Activated CD4-positive, alpha-beta T cell treated with anti-CD3 and anti-CD28 coated beads, Interleukin-2, amount 50 U/mL, for 16 hours (primary cell): ENCODE measurements at regions not wholly inside any gene's neighbourhood (a gene's known extent, or its start where the extent isn't known, plus 50 kb on each side); places are given as distances from the start of the nearest gene placed in this dataset.
"Not testable (repeated sequence)": the region's sequence is repeated elsewhere in the genome, so short reads cannot be mapped to it uniquely, and the experiment has no call there.

ENCODE experiments used
- DNase-seq: peaks from one replicate; pipeline ENCODE4 v3.0.0-alpha.2; 2020

DNA sequence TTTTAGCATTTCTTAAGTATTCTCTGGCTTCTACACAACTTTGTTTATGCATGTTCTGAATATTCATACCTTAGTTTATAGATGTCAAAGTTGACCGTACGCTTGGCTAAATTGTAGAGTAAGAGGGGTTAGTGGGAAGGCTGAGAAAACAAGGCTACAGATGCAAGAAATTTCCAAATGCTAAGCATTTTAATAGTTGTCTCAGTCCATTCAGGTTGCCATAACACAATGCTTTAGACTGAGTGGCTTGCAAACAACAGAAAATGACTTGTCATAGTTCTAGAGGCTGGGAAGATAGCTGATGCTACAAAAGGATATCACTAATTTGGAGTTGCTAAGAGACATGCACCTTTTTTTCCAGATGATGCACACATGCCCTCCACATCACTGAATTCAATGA, 53.0 kb upstream of the C1QTNF3 start:
- not testable (repeated sequence) for DNase-seq

DNA sequence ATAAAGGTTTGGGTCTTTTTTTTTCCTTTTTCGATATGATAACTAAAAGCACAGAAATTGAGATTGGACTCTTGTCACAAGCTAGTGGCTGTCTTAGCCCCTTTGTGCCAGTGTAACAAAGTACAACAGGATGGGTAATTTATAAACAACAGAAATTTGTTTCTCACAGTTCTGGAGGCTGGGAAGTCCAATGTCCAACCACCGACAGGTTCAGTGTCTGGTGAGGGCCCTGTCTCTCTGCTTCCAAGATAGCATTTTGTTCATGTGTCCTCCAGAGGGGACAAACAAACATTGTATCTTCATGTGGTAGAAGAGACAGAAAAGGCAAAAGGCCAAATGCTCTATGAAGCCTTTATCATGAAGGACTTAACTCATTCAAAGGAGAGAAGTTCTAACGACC, 56.9 kb upstream of the C1QTNF3 start:
- DNase-seq, result not testable (repeated sequence)

DNA sequence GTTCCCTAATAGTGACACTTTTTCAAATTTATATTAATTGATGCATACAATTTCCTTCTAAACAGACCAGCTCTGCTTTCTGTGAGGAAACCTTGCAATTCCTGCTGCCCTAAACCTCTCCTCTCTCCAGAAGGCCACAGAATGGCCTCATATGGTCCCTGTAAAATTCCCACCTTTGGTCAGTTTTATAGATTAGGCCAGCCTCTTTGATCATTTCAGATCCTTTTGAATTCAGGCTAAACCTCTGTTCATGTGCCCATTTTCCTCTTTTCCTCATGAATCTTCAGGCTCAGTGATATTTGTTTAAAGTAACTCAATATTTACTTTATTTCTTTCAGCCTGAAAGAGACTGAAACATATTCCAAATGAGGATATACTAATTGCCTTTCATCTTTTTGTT, 58.6 kb upstream of the C1QTNF3 start:
- DNase-seq, result not testable (repeated sequence)

DNA sequence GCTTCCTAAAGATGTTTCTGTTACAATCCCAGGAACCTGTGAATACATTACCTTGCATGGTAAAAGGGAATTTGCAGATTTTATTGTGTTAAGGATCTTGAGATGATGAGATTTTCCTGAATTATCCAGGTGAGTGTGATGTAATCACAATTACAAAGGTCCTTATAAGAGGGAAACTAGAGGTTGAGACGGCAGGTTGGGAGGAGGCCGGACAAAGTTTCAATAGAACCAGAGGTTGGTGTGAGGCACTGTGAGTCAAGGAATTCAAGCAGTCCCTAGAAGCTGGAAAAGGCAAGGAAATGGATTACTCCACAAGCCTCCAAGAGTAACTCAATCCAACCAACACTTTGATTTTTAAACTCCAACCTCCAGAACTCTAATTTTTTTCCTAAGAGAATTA, 65.9 kb upstream of the C1QTNF3 start:
- not testable (repeated sequence) for DNase-seq

DNA sequence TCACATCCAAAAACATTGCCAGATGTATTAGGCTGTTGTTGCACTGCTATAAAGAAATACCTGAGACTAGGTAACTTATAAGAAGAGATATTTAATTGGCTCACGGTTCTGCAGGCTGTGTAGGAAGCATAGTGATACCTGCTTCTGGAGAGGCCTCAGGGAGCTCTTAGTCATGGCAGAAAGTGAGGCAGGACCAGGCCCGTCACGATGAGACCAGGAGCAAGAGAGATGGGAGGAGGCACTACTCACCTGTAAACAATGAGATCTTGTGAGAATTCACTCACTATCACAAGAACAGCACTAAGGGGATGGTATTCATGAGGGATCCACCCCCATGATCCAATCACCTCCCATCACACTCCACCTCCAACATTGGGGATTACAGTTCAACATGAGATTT, 81.3 kb upstream of the C1QTNF3 start:
- DNase-seq, result not testable (repeated sequence)

DNA sequence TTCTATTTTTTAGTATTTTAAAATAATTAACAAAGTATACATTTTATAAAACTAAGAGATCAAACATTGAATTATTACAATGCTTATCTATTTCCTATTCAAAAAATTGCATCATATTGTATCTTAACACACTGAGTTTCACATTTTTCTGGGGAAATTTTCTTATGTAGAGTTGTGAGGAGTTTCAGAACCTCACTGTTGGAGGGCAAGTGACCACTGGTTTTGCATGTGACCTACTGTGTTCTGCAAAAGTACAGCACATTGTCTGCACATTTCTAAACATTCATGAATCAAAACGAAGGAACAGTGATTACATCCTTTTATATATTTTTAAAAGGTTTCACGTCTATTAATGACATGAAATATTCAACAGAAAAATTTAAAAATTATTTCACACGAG, 82.3 kb upstream of the C1QTNF3 start:
- not testable (repeated sequence) for DNase-seq

DNA sequence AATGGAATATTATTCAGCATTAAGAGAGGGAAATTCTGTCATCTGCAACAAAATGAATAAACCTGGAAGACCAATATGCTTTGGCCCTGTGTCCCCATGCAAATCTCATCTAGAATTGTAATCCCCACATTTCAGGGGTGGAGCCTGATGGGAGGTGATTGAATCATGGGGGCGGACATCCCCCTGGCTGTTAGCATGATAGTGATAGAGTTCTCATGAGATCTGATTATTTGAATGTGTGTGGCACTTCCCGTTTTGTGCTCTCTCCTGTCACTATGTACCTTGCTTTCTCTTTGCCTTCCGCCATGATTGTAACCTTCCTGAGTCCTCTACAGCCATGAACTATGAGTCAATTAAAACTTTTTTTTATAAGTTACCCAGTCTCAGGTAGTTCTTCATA, 83.7 kb upstream of the C1QTNF3 start:
- DNase-seq, result not testable (repeated sequence)

DNA sequence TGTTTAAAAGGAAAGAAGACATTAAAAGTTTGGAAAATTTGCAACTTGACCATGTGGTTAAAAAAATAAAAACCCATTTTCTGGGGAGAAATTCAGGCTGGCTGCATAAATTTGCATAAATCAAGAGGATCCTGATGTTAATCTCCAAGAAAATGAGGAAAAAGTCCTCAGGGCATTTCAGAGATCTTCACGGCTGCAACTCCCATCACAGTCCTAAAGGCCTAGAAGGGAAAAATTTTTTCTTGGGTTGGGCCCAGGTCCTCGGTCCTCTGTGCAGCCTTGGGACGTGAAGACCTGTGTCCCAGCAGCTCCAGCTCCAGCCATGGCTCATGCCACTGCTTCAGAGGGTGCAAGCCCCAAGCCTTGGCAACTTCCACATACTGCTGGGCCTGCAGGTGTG, 84.8 kb upstream of the C1QTNF3 start:
- not testable (repeated sequence) for DNase-seq

DNA sequence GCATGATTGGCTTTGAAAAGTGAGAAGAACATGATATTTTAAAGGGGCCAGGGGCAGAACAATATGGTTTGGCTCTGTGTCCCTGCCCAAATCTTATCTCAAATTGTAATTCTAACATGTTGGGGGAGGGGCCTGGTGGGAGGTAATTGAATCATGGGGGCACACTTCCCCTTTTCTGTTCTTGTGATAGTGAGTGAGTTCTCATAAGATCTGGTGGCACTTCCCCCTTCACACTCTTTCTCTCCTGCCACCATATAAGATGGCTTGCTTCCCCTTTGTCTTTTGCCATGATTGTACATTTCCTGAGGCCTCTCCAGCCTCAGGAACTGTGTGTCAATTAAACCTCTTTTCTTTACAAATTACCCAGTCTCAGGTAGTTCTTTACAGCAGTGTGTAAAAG, 85.9 kb upstream of the C1QTNF3 start:
- not testable (repeated sequence) for DNase-seq

DNA sequence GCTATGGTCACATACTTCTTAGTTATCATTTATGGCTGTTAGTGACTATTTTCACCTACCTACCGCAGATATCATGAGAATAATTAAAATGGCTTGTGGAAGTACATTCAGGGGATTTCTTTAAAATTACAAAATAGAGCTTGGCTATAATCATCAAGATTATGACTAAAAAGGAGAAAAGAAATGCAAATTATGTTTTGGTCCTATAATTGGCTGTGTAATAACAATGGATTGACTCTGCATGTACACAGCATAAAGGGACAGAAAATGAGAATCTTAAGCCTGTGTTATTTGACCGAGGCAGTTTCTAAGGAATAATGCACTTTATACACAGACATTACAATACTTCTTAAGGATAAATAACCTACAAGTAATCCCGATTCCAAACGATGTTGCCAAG, 112.0 kb upstream of the C1QTNF3 start:
- not testable (repeated sequence) for DNase-seq

DNA sequence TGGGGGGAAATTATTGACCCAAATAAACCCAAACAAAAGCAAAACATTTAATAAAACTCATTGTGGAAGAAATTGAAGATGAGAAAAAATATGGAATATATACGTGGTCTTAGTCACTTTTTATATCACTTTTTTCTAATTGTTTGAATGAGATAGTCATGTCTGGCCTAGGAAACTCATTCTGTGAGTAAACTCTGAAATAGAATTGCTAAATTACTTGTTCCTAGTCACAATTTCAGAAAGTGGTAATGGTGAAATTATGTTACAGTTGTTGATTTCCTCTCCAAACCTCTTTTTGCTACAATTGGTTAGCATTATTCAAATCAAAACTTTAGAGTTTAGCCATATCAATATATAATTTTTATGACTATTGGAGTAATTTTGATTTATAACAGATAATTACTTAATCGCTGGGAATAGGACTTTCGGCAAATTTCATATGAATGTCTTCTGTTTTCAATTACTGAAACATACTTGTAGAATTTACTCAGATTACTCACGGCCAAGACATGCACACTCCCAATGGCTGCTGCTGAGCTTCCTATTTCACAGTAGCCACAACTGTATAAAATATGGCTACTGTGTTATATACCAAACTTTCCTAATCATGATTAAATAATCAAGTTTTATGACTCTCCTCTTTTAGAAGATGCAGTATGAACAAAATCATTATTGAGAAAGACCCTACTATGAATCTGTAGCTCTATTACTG, 113.8 kb upstream of the C1QTNF3 start:
- peak; percentile 58 for DNase-seq

DNA sequence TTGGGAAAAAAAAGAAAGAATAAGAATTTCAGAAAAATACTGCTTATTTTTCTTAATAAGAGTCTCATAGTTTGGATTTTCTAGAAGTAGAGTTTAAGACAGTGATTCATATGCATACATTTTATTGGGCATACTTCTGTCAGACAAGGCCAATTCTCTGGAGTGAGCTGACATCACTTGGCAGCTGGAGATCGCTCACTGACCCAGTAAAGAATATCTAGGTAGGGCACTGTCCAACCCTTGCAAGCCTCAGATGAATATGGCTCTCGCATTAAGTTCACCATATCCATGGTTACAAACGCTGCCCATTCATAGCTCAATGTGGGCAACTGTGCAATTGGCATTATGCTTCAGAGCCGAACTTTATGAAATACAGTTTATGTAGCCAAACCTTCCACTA, 117.9 kb upstream of the C1QTNF3 start:
- not testable (repeated sequence) for DNase-seq

DNA sequence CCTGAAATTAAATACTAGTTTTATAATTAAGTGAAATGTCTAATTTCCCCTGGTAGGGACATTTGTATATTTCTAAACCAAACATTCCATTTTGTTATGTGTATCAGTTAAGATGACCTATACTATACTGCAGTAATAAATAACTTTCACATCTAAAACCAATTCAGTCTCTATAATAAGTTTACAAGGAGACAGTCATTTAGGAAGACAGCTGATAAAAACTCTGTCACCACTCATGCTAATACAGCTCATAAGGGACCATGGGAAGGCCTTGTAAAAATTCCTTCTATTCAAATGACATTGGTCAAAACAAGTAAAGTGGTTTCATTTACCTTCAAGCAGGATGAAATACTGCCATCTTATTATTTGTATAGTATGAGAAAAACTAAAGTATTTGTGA, 128.4 kb upstream of the C1QTNF3 start:
- not testable (repeated sequence) for DNase-seq

DNA sequence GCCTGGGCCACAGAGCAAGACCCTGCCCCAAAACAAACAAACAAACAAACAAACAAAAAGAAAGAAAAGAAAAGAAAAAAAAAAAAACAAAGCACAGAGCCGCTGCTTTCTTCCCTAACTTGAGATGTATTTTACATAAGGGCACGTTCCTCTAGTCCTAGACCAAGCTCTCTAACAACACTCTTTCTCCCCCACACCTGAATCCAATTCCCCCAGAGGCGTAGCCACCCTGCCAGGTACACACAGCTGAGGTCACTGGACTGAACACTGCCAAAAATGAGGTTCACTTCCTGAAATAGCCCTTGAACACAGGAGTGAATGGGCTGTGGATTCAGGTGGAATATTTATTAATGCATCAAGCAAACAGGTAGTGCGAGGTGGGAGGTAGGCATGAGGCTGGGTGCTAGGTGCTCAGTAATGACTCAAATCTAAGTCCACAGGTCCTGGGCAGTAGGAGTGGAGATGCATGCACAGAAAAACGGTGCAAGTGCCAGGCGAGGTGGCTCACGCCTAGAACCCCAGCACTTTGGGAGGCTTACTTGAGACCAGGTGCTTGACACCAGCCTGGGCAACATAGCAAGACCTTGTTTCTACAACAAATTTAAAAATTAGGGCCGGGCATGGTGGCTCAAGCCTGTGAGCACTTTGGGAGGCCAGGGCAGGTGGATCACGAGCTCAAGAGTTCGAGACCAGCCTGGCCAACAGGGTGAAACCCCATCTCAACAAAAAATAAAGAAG, 136.6 kb upstream of the C1QTNF3 start:
- not testable (repeated sequence) for DNase-seq

DNA sequence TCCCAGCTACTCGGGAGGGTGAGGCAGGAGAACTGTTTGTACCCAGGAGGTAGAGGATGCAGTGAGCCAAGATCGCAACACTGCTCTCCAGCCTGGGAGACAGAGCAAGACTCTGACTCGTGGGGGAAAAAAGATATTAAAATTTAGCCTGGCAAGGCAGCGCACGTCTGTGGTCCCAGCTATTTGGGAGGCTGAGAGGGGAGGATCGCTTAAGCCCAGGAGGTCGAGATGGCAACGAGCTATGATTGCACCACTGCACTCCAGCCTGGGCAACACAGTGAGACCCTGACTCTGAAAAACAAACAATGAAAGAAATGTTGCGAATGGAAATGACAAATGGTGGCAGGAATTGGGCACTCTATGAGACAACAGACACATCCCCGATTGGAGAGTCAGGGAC, 137.2 kb upstream of the C1QTNF3 start:
- not testable (repeated sequence) for DNase-seq

DNA sequence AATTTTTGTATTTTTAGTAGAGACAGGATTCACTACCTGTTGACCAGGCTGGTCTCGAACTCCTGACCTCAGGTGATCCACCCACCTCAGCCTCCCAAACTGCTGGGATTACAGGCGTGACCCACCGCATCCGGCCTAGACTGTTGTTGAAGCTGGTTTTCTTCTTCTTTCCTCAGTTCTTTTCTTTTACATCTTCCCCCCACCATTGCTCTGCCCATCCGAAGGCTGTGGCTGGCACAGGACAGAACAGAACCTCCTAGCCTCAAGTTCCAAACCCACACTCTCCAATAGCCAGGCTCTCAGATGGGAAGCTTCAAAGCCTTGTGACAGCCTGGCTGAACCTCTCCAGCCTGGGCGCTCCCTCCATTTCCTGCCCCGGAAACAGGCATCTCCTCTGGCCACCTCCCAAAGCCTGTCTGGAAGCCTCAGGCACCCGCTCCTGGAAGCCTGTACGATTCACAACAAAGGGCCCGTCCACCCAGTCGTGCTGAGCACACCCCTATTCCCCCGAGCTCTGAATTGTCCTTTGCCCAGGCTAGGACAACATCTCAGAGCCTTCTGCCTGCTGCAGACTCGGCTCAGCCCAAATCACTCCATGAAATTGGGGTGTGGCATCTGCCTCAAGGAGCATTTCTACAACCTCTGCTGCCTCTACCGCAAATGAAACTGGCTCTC, 138.1 kb upstream of the C1QTNF3 start:
- not testable (repeated sequence) for DNase-seq

DNA sequence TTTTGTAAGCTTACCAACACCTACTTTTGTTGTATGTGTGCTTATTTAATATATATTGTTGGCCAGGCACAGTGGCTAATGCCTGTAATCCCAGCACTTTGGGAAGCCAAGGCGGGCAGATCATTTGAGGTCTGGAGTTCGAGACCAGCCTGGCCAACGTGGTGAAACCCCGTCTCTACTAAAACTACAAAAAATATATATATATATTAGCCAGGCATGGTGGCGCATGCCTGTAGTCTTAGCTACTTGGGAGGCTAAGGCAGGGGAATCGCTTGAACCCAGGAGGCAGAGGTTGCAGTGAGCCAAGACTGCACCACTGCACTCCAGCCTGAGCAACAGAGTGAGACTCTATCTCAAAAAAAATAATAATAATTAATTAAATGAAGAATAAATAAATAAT, 142.0 kb upstream of the C1QTNF3 start:
- DNase-seq, result not testable (repeated sequence)

DNA sequence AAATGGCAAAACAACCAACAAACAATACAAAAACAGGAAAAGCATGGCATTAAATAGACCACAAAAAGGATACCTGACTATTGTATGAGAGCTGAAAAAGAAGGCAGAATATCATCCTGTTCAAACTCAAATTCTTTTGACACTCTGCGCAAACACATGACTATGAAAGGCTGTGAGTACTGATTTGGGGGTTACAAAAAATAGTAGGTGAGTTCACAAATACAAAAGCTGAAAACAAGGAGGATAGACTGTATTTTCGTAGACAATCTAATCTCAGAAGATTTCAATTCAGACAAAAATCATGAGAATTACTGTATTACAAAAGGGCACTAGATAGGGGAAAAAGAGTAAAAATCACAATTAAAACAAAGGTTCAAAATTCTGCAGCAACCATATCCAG, 142.6 kb upstream of the C1QTNF3 start:
- peak; percentile 13 for DNase-seq

DNA sequence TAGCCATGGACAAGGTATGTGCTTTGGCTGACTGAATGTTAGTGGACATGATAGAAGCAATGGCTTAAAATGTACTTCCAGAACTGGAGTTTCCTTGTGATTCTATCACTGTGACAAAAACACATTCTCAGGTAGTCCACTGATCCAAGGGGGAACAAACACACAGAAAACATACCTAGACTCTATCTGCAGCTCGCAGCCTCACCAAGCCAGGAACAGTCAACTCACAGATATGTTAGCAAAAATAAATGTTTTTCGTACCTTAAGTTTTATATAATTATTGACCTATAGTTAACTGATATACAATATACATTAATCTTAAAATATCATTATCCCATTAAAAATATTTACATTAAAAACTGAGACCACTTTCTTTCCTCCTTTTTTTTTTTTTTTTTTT, 143.1 kb upstream of the C1QTNF3 start:
- not testable (repeated sequence) for DNase-seq

DNA sequence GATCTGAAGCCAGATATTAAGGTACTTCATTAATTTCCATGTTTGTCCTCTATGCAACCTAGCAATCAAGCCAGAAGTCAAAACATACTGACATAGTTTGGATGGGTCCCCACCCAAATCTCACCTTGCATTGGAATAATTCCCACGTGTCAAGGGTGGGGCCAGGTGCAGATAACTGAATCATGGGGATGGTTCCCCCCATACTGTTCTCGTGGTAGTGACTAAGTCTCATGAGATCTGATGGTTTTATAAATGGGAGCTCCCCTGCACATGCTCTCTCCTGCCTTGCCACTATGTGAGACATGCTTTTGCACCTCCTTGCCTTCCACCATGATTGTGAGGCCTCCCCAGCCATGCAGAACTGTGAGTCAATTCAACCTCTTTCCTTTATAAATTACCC, 143.9 kb upstream of the C1QTNF3 start:
- DNase-seq, result peak; percentile 10

DNA sequence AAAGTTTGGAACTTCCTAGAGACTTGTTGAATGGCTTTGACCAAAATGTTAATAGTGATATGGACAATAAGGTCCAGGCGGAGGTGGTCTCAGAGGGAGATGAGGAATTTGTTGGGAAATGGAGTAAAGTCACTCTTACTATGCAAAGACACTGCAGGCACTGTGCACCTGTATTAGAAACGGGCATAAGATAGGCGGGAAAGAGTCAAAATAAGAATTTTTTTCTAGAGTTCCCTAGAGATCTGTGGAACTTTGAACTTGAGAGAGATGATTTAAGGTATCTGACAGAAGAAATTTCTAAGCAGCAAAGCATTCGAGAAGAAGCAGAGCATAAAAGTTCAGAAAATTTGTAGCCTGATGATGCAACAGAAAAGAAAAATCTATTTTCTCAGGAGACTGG, 144.4 kb upstream of the C1QTNF3 start:
- DNase-seq, result not testable (repeated sequence)

DNA sequence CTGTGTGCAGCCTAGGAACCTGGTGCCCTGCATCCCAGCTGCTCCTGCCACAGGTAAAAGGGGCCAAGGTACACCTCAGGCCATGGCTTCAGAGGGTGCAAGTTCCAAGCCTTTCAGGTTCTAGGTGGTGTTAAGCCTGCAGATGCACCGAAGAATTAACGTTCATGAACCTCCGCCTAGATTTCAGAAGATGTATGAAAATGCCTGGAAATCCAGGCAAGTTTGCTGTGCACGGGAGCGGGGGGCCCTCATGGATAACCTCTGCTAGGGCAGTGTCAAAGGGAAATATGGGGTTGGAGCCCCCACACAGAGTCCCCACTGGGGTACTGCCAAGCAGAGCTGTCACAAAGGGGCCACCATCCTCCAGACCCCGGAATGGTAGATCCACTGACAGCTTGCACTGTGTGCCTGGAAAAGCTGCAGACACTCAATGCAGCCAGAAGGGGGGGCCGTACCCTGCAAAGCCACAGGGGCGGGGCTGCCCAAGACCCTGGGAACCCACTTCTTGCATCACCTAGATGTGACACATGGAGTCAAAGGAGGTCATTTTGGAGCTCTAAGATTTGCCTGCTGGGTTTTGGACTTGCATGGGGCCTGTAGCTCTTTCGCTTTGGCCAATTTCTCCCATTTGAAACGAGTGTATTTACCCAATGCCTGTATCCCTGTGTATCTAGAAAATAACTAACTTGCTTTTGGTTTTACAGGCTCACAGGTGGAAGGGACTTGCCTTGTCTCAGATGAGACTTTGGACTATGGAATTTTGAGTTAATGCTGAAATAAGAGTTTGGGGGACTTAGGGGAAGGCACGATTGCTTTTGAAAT, 145.2 kb upstream of the C1QTNF3 start:
- DNase-seq, result peak; percentile 68

DNA sequence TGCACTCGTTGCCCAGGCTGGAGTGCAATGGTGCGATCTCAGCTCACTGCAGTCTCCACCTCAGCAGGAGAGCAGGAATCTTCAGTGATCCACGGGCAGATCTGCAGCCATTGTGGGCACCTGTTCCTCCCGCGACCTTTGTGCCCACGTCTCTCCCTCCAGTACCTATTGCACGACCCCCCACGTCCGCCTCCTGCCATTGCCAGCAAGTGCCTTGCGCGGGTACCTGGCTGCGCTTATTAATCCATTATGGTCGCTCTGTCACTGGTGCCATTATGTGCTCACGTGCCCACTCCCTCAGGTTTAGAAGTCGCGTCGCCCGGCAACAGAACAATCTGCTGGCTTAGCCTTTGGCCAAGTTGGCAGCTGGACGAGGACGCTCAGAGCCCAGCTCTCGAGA, 146.2 kb upstream of the C1QTNF3 start:
- DNase-seq, result not testable (repeated sequence)
